Hepatocyte (in vitro differentiated cells): ENCODE measurements at regions not wholly inside any gene's neighbourhood (a gene's known extent, or its start where the extent isn't known, plus 50 kb on each side); places are given as distances from the start of the nearest gene placed in this dataset.

ENCODE experiments used
- DNase-seq: peaks from one replicate; pipeline ENCODE4 v3.0.0-alpha.2; 2016; ENCODE audit warnings: low spot score
- H2AFZ ChIP-seq: fragments of 200-600 bp; sonication (generic); 2 replicates; pipeline ENCODE4 v1.6.0; 2016; ENCODE audit warnings: antibody characterized with exemption, mild to moderate bottlenecking
- H3K27ac ChIP-seq: fragments of 200-600 bp; sonication (generic); 2 replicates; pipeline ENCODE4 v1.5.1; 2016; ENCODE audit warnings: mild to moderate bottlenecking
- H3K27me3 ChIP-seq: fragments of 200-600 bp; sonication (generic); 2 replicates; pipeline ENCODE4 v1.6.1; 2016
- H3K36me3 ChIP-seq: fragments of 200-600 bp; sonication (generic); replicated peaks from 2 replicates; pipeline ENCODE4 v1.5.1; 2016; ENCODE audit warnings: low read depth; ENCODE audit not compliant: insufficient read depth
- H3K4me1 ChIP-seq: fragments of 200-600 bp; sonication (generic); 2 replicates; pipeline ENCODE4 v1.5.1; 2016; ENCODE audit warnings: mild to moderate bottlenecking, moderate library complexity; ENCODE audit not compliant: insufficient read depth
- H3K4me2 ChIP-seq: fragments of 200-600 bp; sonication (generic); 2 replicates; pipeline ENCODE4 v1.6.0; 2016
- H3K4me3 ChIP-seq: fragments of 200-600 bp; sonication (generic); 2 replicates; pipeline ENCODE4 v1.5.1; 2016; ENCODE audit warnings: mild to moderate bottlenecking
- H3K79me2 ChIP-seq: fragments of 200-600 bp; sonication (generic); 2 replicates; pipeline ENCODE4 v1.6.0; 2017; ENCODE audit warnings: mild to moderate bottlenecking
- H3K9me2 ChIP-seq: fragments of 200-600 bp; sonication (generic); replicated peaks from 2 replicates; pipeline ENCODE4 v1.6.0; 2017; ENCODE audit warnings: mild to moderate bottlenecking; ENCODE audit not compliant: insufficient read depth
- H3K9me3 ChIP-seq: fragments of 200-600 bp; sonication (generic); 2 replicates; pipeline ENCODE4 v1.5.1; 2016; ENCODE audit warnings: low read depth, mild to moderate bottlenecking
- H4K20me1 ChIP-seq: fragments of 200-600 bp; sonication (generic); 2 replicates; pipeline ENCODE4 v1.6.0; 2016; ENCODE audit warnings: mild to moderate bottlenecking; ENCODE audit not compliant: insufficient read depth, poor library complexity, severe bottlenecking
- EZH2 ChIP-seq: fragments of 200-600 bp; sonication (generic); IDR thresholded peaks from 2 replicates; pipeline ENCODE4 v1.6.1; 2016; ENCODE audit warnings: antibody characterized with exemption, mild to moderate bottlenecking, borderline replicate concordance
- EZH2phosphoT487 ChIP-seq: fragments of 200-600 bp; sonication (generic); IDR thresholded peaks from one replicate; pipeline ENCODE4 v1.6.1; 2018; ENCODE audit warnings: antibody characterized with exemption, mild to moderate bottlenecking, low read depth, moderate library complexity; ENCODE audit not compliant: unreplicated experiment, severe bottlenecking
- WGBS: methylation state at CpG from one replicate; pipeline ENCODE4 v1.1.6; 2016; ENCODE audit warnings: low lambda C conversion rate; ENCODE audit errors: missing lambda C conversion rate; 5-methylcytosine and 5-hydroxymethylcytosine counted together
- TF ChIP-seq, protein P1 (sequence below): fragments of 200-600 bp; sonication (generic); IDR thresholded peaks from 2 replicates; pipeline ENCODE4 v1.5.1; 2016; ENCODE audit warnings: antibody characterized with exemption, mild to moderate bottlenecking; ENCODE audit not compliant: poor library complexity

- Histone ChIP-seq H3K27me3 (no peaks in the 10 kb centered on the region), H4K20me1 (no peaks in the 10 kb centered on the region), H3K4me2 (no peak overlapping the region), H3K4me1 (no peaks in the 10 kb centered on the region), H3K36me3 (no peaks in the 10 kb centered on the region), H3K4me3 (no peak overlapping the region), H3K27ac (no peak overlapping the region), H3K79me2 (peaks cover 70% of the 10 kb centered on the region), H3K9me3 (no peaks in the 10 kb centered on the region), H2AFZ (no peak overlapping the region), H3K9me2 (no peaks in the 10 kb centered on the region)
- 87% methylated on average over 4 of the region's 4 CpGs for WGBS
- TF ChIP-seq, protein P1, sequence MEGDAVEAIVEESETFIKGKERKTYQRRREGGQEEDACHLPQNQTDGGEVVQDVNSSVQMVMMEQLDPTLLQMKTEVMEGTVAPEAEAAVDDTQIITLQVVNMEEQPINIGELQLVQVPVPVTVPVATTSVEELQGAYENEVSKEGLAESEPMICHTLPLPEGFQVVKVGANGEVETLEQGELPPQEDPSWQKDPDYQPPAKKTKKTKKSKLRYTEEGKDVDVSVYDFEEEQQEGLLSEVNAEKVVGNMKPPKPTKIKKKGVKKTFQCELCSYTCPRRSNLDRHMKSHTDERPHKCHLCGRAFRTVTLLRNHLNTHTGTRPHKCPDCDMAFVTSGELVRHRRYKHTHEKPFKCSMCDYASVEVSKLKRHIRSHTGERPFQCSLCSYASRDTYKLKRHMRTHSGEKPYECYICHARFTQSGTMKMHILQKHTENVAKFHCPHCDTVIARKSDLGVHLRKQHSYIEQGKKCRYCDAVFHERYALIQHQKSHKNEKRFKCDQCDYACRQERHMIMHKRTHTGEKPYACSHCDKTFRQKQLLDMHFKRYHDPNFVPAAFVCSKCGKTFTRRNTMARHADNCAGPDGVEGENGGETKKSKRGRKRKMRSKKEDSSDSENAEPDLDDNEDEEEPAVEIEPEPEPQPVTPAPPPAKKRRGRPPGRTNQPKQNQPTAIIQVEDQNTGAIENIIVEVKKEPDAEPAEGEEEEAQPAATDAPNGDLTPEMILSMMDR: no peak
- TF ChIP-seq EZH2 (no peak), EZH2phosphoT487 (no peak)
- no peak for DNase-seq
Measured at GRCh38 chr1:198906739-198907422, 268.0 kb downstream of the PTPRC start.

GRCh38 chr1:198907423-198907746 lies 268.5 kb downstream of the PTPRC start:
- Histone ChIP-seq H3K36me3 (no peaks in the 10 kb centered on the region), H3K4me3 (no peak overlapping the region), H3K9me3 (no peaks in the 10 kb centered on the region), H3K27ac (no peak overlapping the region), H3K27me3 (no peaks in the 10 kb centered on the region), H3K4me2 (no peak overlapping the region), H4K20me1 (no peaks in the 10 kb centered on the region), H3K9me2 (no peaks in the 10 kb centered on the region), H3K79me2 (peaks cover 71% of the 10 kb centered on the region), H3K4me1 (no peaks in the 10 kb centered on the region), H2AFZ (no peak overlapping the region)
- no peak for TF ChIP-seq EZH2
- no peak for TF ChIP-seq EZH2phosphoT487
- TF ChIP-seq, protein P1: no peak
- WGBS: 88% methylated on average over 3 of the region's 3 CpGs
- no peak for DNase-seq

GRCh38 chr1:198908995-198909394 lies 270.2 kb downstream of the PTPRC start:
- Histone ChIP-seq H3K27me3 (no peaks in the 10 kb centered on the region), H3K4me3 (no peak overlapping the region), H3K27ac (no peak overlapping the region), H3K79me2 (peaks cover 84% of the 10 kb centered on the region), H3K9me3 (no peaks in the 10 kb centered on the region), H3K4me2 (no peak overlapping the region), H2AFZ (no peak overlapping the region), H3K36me3 (peaks cover under 1% of the 10 kb centered on the region), H4K20me1 (no peaks in the 10 kb centered on the region), H3K4me1 (no peaks in the 10 kb centered on the region), H3K9me2 (no peaks in the 10 kb centered on the region)
- 81% methylated on average over 3 of the region's 3 CpGs for WGBS
- DNase-seq: no peak
- TF ChIP-seq, protein P1: no peak
- TF ChIP-seq EZH2: no peak
- TF ChIP-seq EZH2phosphoT487: no peak

DNA sequence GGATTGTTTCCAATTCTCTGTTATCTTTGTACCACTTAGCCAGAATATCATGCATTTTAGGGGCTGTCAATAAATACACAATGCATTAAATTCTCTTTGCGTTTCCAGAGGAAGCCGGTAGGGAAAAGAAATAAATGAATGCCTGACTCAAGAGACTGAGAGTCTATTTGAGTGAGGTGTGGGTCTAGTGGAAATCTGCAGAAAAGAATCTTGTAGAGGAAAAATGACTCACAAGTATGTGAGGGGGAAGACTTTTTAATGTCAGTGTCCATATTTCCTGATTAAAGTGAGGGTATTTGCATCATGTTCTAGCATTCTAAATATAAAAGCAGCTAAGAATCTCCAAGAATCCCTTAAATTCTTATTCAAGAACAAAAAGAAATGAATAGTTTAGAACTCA lies 271.1 kb downstream of the PTPRC start:
- Histone ChIP-seq H3K4me3 (no peak overlapping the region), H3K79me2 (peaks cover 93% of the 10 kb centered on the region), H3K27me3 (no peaks in the 10 kb centered on the region), H3K27ac (no peak overlapping the region), H3K36me3 (peaks cover 3% of the 10 kb centered on the region), H3K4me2 (no peak overlapping the region), H2AFZ (no peak overlapping the region), H3K4me1 (no peaks in the 10 kb centered on the region), H3K9me2 (no peaks in the 10 kb centered on the region), H4K20me1 (no peaks in the 10 kb centered on the region), H3K9me3 (no peaks in the 10 kb centered on the region)
- no peak for DNase-seq
- 58% methylated on average over 2 of the region's 2 CpGs for whole genome bisulfite sequencing
- TF ChIP-seq EZH2: no peak
- TF ChIP-seq EZH2phosphoT487: no peak
- TF ChIP-seq, protein P1: no peak
